H1 (cell line): ENCODE measurements at regions not wholly inside any gene's neighbourhood (a gene's known extent, or its start where the extent isn't known, plus 50 kb on each side); places are given as distances from the start of the nearest gene placed in this dataset.

ENCODE experiments used
- CTCF ChIA-PET: fragments of 300-600 bp; sonication (Branson Sonifier 250); formaldehyde crosslinking; loops from one replicate; lab custom pipeline; 2021; ENCODE audit not compliant: partially characterized antibody; lab: Charles Lee
- POLR2A ChIA-PET: fragments of 300-600 bp; sonication (Branson Sonifier 250); formaldehyde crosslinking; loops from one replicate; lab custom pipeline; 2021; ENCODE audit warnings: inconsistent platforms; ENCODE audit not compliant: partially characterized antibody; lab: Charles Lee
- DNase-seq, 2 experiments: peaks; one replicate each; pipeline versions ENCODE4 v3.0.0 to v3.0.0-alpha.2; 2010 to 2022; ENCODE audit warnings: low spot score in 2 of 2, low read depth in 1 of 2, mixed read lengths in 1 of 2
- FAIRE-seq: peaks from 2 replicates; lab custom pipeline; 2011; peaks lifted over from hg19 to GRCh38; lab: Jason Lieb, UNC
- H2AFZ ChIP-seq: 2 replicates; pipeline ENCODE4 v1.8.1; 2012; ENCODE audit warnings: low read length, inconsistent platforms
- H2AK5ac ChIP-seq: 2 replicates; pipeline ENCODE4 v1.6.1; 2013; ENCODE audit warnings: low read depth, low read length
- H2BK120ac ChIP-seq: replicated peaks from 2 replicates; pipeline ENCODE3; 2013; ENCODE audit warnings: low read depth, low read length, inconsistent platforms
- H2BK12ac ChIP-seq: 2 replicates; pipeline ENCODE4 v1.6.1; 2013; ENCODE audit warnings: low read depth, low read length
- H2BK15ac ChIP-seq: 2 replicates; pipeline ENCODE4 v1.6.1; 2013; ENCODE audit warnings: low read length
- H2BK20ac ChIP-seq: 2 replicates; pipeline ENCODE4 v1.6.1; 2013; ENCODE audit warnings: low read length
- H2BK5ac ChIP-seq: 2 replicates; pipeline ENCODE4 v1.6.1; 2013; ENCODE audit warnings: low read depth, low read length
- H3K14ac ChIP-seq: 2 replicates; pipeline ENCODE4 v1.6.1; 2013; ENCODE audit warnings: inconsistent platforms; ENCODE audit not compliant: insufficient read length
- H3K18ac ChIP-seq: 2 replicates; pipeline ENCODE4 v1.6.1; 2013; ENCODE audit warnings: low read length; ENCODE audit errors: extremely low read depth
- H3K23ac ChIP-seq: 2 replicates; pipeline ENCODE4 v1.6.1; 2013; ENCODE audit warnings: inconsistent platforms; ENCODE audit not compliant: insufficient read length
- H3K23me2 ChIP-seq: 2 replicates; pipeline ENCODE4 v1.6.1; 2013; ENCODE audit warnings: low read depth, low read length
- H3K27ac ChIP-seq: 2 replicates; pipeline ENCODE4 v1.6.1; 2011; ENCODE audit warnings: low read depth, low read length, inconsistent platforms
- H3K27me3 ChIP-seq, 4 experiments: replicated peaks in 1 of 4; 1 replicate in 1 of 4; 2 replicates in 3 of 4; pipeline versions ENCODE4 v1.6.1 to v1.8.1; 2011 to 2013; ENCODE audit warnings: low read length in 3 of 4, mild to moderate bottlenecking in 3 of 4, inconsistent platforms in 2 of 4, mixed read lengths in 2 of 4, moderate library complexity in 1 of 4; ENCODE audit not compliant: control insufficient read depth in 3 of 4, insufficient read depth in 3 of 4; ENCODE audit errors: extremely low read depth in 1 of 4
- H3K36me3 ChIP-seq, 4 experiments: 2 replicates each; pipeline versions ENCODE4 v1.6.1 to v1.8.1; 2011 to 2013; ENCODE audit warnings: mild to moderate bottlenecking in 4 of 4, low read length in 3 of 4, moderate library complexity in 2 of 4, control low read depth in 1 of 4, inconsistent platforms in 1 of 4; ENCODE audit not compliant: insufficient read depth in 4 of 4, control insufficient read depth in 2 of 4
- H3K4ac ChIP-seq: replicated peaks from 2 replicates; pipeline ENCODE3; 2013; ENCODE audit warnings: low read length, low read depth, mixed read lengths, inconsistent platforms; ENCODE audit not compliant: insufficient read length
- H3K4me1 ChIP-seq, 4 experiments: replicated peaks in 1 of 4; 1 replicate in 1 of 4; 2 replicates in 3 of 4; pipeline versions ENCODE4 v1.6.1 to v1.8.1; 2011 to 2013; ENCODE audit warnings: low read length in 3 of 4, inconsistent platforms in 2 of 4, mixed read lengths in 1 of 4; ENCODE audit not compliant: insufficient read depth in 4 of 4, control insufficient read depth in 3 of 4
- H3K4me2 ChIP-seq, 2 experiments: 2 replicates each; pipeline versions ENCODE4 v1.6.1 to v1.8.1; 2011 to 2013; ENCODE audit warnings: low read depth in 2 of 2, low read length in 2 of 2, control low read depth in 1 of 2, inconsistent platforms in 1 of 2, mild to moderate bottlenecking in 1 of 2; ENCODE audit not compliant: insufficient read depth in 1 of 2
- H3K4me3 ChIP-seq, 4 experiments: fragments of 200-600, 300-600 bp in 1 of 4; sonication (generic), shearing (Covaris generic), sonication (Bioruptor Twin) in 1 of 4; 2 replicates each; pipeline versions ENCODE4 v1.5.1 to v1.8.1; 2011 to 2016; ENCODE audit warnings: low read length in 4 of 4, low read depth in 3 of 4, control low read depth in 2 of 4, inconsistent platforms in 2 of 4, mild to moderate bottlenecking in 2 of 4, mixed read lengths in 1 of 4, moderate library complexity in 1 of 4; ENCODE audit not compliant: insufficient read depth in 2 of 4; ENCODE audit errors: extremely low read depth in 1 of 4
- H3K56ac ChIP-seq: replicated peaks from 2 replicates; pipeline ENCODE3; 2013; ENCODE audit warnings: low read depth, mild to moderate bottlenecking, mixed read lengths, low read length, inconsistent platforms; ENCODE audit not compliant: insufficient read length
- H3K79me1 ChIP-seq: 2 replicates; pipeline ENCODE4 v1.6.1; 2013; ENCODE audit warnings: low read depth, low read length, control low read depth
- H3K79me2 ChIP-seq, 2 experiments: 2 replicates each; pipeline versions ENCODE4 v1.6.1 to v1.8.1; 2012 to 2013; ENCODE audit warnings: low read length in 2 of 2, mild to moderate bottlenecking in 2 of 2, inconsistent platforms in 1 of 2; ENCODE audit not compliant: insufficient read depth in 2 of 2, control insufficient read depth in 1 of 2
- H3K9ac ChIP-seq, 4 experiments: replicated peaks in 1 of 4; 1 replicate in 1 of 4; 2 replicates in 3 of 4; pipeline versions ENCODE4 v1.6.1 to v1.8.1; 2011 to 2013; ENCODE audit warnings: low read depth in 3 of 4, low read length in 3 of 4, control low read depth in 2 of 4, mild to moderate bottlenecking in 2 of 4, moderate library complexity in 2 of 4, inconsistent platforms in 1 of 4; ENCODE audit errors: extremely low read depth in 1 of 4
- H3K9me3 ChIP-seq, 2 experiments: 2 replicates each; pipeline versions ENCODE4 v1.6.1 to v1.8.1; 2012 to 2013; ENCODE audit warnings: mild to moderate bottlenecking in 2 of 2, moderate library complexity in 2 of 2, control low read depth in 1 of 2, inconsistent platforms in 1 of 2, low read depth in 1 of 2, low read length in 1 of 2, mixed read lengths in 1 of 2; ENCODE audit not compliant: insufficient read depth in 2 of 2
- H4K20me1 ChIP-seq, 2 experiments: replicated peaks in 1 of 2; 2 replicates each; pipeline versions ENCODE3 to v1.8.1; 2011 to 2013; ENCODE audit warnings: inconsistent platforms in 2 of 2, low read length in 2 of 2, mild to moderate bottlenecking in 1 of 2; ENCODE audit not compliant: insufficient read depth in 2 of 2, control insufficient read depth in 1 of 2
- H4K5ac ChIP-seq: 2 replicates; pipeline ENCODE4 v1.6.1; 2013; ENCODE audit warnings: low read length, low read depth, mixed read lengths, inconsistent platforms; ENCODE audit not compliant: insufficient read length
- H4K8ac ChIP-seq: 2 replicates; pipeline ENCODE4 v1.8.0; 2013; ENCODE audit warnings: mild to moderate bottlenecking, moderate library complexity, low read length, inconsistent platforms; ENCODE audit not compliant: insufficient read depth; ENCODE audit errors: extremely low read depth
- H4K91ac ChIP-seq: replicated peaks from 2 replicates; pipeline ENCODE3; 2013; ENCODE audit warnings: low read length, mixed read lengths, inconsistent platforms; ENCODE audit not compliant: insufficient read length
- CREB1 ChIP-seq: IDR thresholded peaks from 2 replicates; pipeline ENCODE4 v1.6.1; 2012; ENCODE audit warnings: inconsistent platforms
- CTBP2 ChIP-seq: IDR thresholded peaks from 2 replicates; pipeline ENCODE4 v1.7.0; 2011; ENCODE audit warnings: borderline replicate concordance, mild to moderate bottlenecking, moderate library complexity, mixed read lengths, low read length; ENCODE audit not compliant: insufficient read depth, insufficient read length
- GTF2F1 ChIP-seq: IDR thresholded peaks from 2 replicates; pipeline ENCODE4 v1.6.1; 2012; ENCODE audit warnings: low read depth, low read length, improper control_type of control experiment, borderline replicate concordance
- NRF1 ChIP-seq: IDR thresholded peaks from 2 replicates; pipeline ENCODE4 v1.6.1; 2011; ENCODE audit warnings: mild to moderate bottlenecking, low read depth, low read length, improper control_type of control experiment
- PHF8 ChIP-seq: fragments of 200-600 bp; sonication (generic); conservative IDR thresholded peaks from 2 replicates; pipeline ENCODE4 v1.7.1; 2012; ENCODE audit warnings: low read depth, mild to moderate bottlenecking, inconsistent platforms, low read length, moderate library complexity
- SRF ChIP-seq: IDR thresholded peaks from 2 replicates; pipeline ENCODE4 v1.6.1; 2011; ENCODE audit warnings: mild to moderate bottlenecking, low read depth, low read length, moderate library complexity
- TAF1 ChIP-seq: IDR thresholded peaks from 2 replicates; pipeline ENCODE4 v1.6.1; 2011; ENCODE audit warnings: mild to moderate bottlenecking, low read depth, low read length
- TEAD4 ChIP-seq: IDR thresholded peaks from 2 replicates; pipeline ENCODE4 v1.6.1; 2012; ENCODE audit warnings: low read depth, low read length, inconsistent platforms, mixed read lengths
- YY1 ChIP-seq: IDR thresholded peaks from 2 replicates; pipeline ENCODE4 v1.6.1; 2011; ENCODE audit warnings: low read depth, mild to moderate bottlenecking, low read length
- WGBS, 2 experiments: shearing (Covaris generic) in 1 of 2; methylation state at CpG; one replicate each; pipeline versions ENCODE4 v1.1.6 to v1.1.7; 2013 to 2015; ENCODE audit warnings: low lambda C conversion rate in 2 of 2, mixed read lengths in 2 of 2, inconsistent platforms in 1 of 2, low coverage in 1 of 2, missing lambda C conversion rate in 1 of 2; ENCODE audit not compliant: insufficient replicate concordance in 2 of 2, insufficient coverage in 1 of 2, insufficient read length in 1 of 2; ENCODE audit errors: extremely low coverage in 1 of 2, missing lambda C conversion rate in 1 of 2; 5-methylcytosine and 5-hydroxymethylcytosine counted together
- TF ChIP-seq, protein P1 (sequence below), 3 experiments: IDR thresholded peaks; 1 replicate in 2 of 3; 2 replicates in 1 of 3; pipeline versions ENCODE4 v1.5.1 to v1.6.1; 2011; ENCODE audit warnings: low read length in 3 of 3, mild to moderate bottlenecking in 3 of 3, inconsistent platforms in 2 of 3, low read depth in 1 of 3, moderate library complexity in 1 of 3; ENCODE audit not compliant: insufficient read depth in 1 of 3; ENCODE audit errors: control extremely low read depth in 1 of 3
- TF ChIP-seq, protein P2 (sequence below): IDR thresholded peaks from 2 replicates; pipeline ENCODE4 v1.6.1; 2011; ENCODE audit warnings: low read depth, mild to moderate bottlenecking, low read length; ENCODE audit not compliant: insufficient read depth

DNA sequence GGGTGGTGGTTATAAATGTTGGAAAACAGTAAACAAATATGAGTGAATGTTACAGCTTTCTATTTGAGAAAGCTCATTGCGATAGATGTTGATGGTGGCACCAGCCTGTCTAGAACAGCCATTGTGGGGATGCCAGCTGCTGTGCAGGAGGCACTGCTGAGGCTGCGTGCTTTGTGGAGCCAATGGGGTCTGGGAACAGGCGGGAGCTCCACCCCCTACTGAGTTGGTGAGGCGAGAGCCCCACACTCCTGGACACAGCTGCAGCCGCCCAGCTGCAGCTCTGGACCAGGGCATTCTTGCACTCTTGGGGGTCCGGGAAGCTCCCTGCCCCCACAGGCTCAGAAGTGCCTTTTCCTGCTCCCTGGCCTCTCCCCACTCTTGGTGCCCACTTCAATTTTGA, 1147.1 kb upstream of the LRRTM3 start:
- no peak overlapping the region for H2BK15ac ChIP-seq
- no peak overlapping the region for H3K27ac ChIP-seq
- no peaks in the 10 kb centered on the region for H3K27me3 ChIP-seq
- H2BK12ac ChIP-seq = no peak overlapping the region
- no peaks in the 10 kb centered on the region for H3K79me1 ChIP-seq
- 91% methylated on average over 6 of the region's 6 CpGs; no CpG with 5 or more reads in 1 of the 2 experiments for WGBS, 2 experiments
- ChIA-PET POLR2A (no interaction called here), CTCF (interaction anchor here (1.0 kb wide), 1 partner anchor 401 kb away, joined by 3 read pairs; no protein-coding TSS in a partner anchor)
- no peak overlapping the region for H2BK5ac ChIP-seq
- no peak for FAIRE-seq
- H4K5ac ChIP-seq = no peak overlapping the region
- no peaks in the 10 kb centered on the region; the same call in 1 of the 2 replicates for H3K23me2 ChIP-seq
- no peak overlapping the region for H4K91ac ChIP-seq
- no peak overlapping the region for H3K18ac ChIP-seq
- H3K36me3 ChIP-seq = no peaks in the 10 kb centered on the region
- no peak overlapping the region for H2AK5ac ChIP-seq
- H3K4me1 ChIP-seq = no peaks in the 10 kb centered on the region
- no peak overlapping the region for H3K56ac ChIP-seq
- no peak overlapping the region for H3K9ac ChIP-seq
- H2BK120ac ChIP-seq = no peak overlapping the region
- no peak overlapping the region for H3K4ac ChIP-seq
- no peak overlapping the region for H3K4me3 ChIP-seq
- H4K20me1 ChIP-seq = peaks cover 0 to 2% of the 10 kb centered on the region in 2 experiments
- no peak overlapping the region for H2BK20ac ChIP-seq
- no peak overlapping the region for H2AFZ ChIP-seq
- no peak overlapping the region for H4K8ac ChIP-seq
- peaks cover 0 to 6% of the 10 kb centered on the region in 2 experiments; a peak in 1 of 4 replicates for H3K9me3 ChIP-seq
- no peaks in the 10 kb centered on the region for H3K79me2 ChIP-seq
- no peak overlapping the region for H3K4me2 ChIP-seq
- DNase-seq = no peak
- no peak overlapping the region for H3K23ac ChIP-seq
- no peak for TF ChIP-seq PHF8
- no peak for TF ChIP-seq YY1
- no peak for TF ChIP-seq TEAD4
- TF ChIP-seq TAF1 = no peak
- TF ChIP-seq, protein P1, sequence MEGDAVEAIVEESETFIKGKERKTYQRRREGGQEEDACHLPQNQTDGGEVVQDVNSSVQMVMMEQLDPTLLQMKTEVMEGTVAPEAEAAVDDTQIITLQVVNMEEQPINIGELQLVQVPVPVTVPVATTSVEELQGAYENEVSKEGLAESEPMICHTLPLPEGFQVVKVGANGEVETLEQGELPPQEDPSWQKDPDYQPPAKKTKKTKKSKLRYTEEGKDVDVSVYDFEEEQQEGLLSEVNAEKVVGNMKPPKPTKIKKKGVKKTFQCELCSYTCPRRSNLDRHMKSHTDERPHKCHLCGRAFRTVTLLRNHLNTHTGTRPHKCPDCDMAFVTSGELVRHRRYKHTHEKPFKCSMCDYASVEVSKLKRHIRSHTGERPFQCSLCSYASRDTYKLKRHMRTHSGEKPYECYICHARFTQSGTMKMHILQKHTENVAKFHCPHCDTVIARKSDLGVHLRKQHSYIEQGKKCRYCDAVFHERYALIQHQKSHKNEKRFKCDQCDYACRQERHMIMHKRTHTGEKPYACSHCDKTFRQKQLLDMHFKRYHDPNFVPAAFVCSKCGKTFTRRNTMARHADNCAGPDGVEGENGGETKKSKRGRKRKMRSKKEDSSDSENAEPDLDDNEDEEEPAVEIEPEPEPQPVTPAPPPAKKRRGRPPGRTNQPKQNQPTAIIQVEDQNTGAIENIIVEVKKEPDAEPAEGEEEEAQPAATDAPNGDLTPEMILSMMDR (IDR thresholded peaks at IDR 0.05; ENCODE audit: control extremely low read depth in 1 of 3, insufficient read depth in 1 of 3, low read depth in 1 of 3, low read length in 3 of 3) = no peak
- TF ChIP-seq, protein P2, sequence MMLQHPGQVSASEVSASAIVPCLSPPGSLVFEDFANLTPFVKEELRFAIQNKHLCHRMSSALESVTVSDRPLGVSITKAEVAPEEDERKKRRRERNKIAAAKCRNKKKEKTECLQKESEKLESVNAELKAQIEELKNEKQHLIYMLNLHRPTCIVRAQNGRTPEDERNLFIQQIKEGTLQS = no peak
- TF ChIP-seq CTBP2 = no peak
- no peak for TF ChIP-seq CREB1
- no peak for TF ChIP-seq SRF
- TF ChIP-seq NRF1 = no peak
- no peak for TF ChIP-seq GTF2F1
- no peak overlapping the region for H3K14ac ChIP-seq
